CD14-positive monocyte (primary cell): ENCODE measurements at regions not wholly inside any gene's neighbourhood (a gene's known extent, or its start where the extent isn't known, plus 50 kb on each side); places are given as distances from the start of the nearest gene placed in this dataset. TPM values are rescaled to one million over a fixed set of nuclear protein-coding genes. Genes with fewer than 3 reads are reported as not detected.

Source experiments
- DNase-seq, 3 donors: peaks; one replicate each; pipeline ENCODE4 v3.0.0-alpha.2; 2011 to 2022
- H2AFZ ChIP-seq: 2 replicates; pipeline ENCODE4 v1.6.0; 2012; ENCODE audit warnings: mild to moderate bottlenecking, low read depth, low read length, inconsistent platforms; ENCODE audit not compliant: insufficient read depth, poor library complexity, severe bottlenecking
- H3K27ac ChIP-seq, 2 donors: 1 replicate in 1 of 2; 2 replicates in 1 of 2; pipeline ENCODE4 v1.5.1; 2012 to 2013; ENCODE audit warnings: low read length in 2 of 2, control low read depth in 1 of 2, inconsistent platforms in 1 of 2, low read depth in 1 of 2, mild to moderate bottlenecking in 1 of 2
- H3K27me3 ChIP-seq, 2 donors: one replicate each; pipeline versions ENCODE4 v1.6.0 to v1.6.1; 2011 to 2013; ENCODE audit warnings: low read length in 2 of 2; ENCODE audit not compliant: control insufficient read depth in 2 of 2, insufficient read depth in 2 of 2
- H3K36me3 ChIP-seq, 2 donors: replicated peaks in 1 of 2; 1 replicate in 1 of 2; 2 replicates in 1 of 2; pipeline versions ENCODE4 v1.5.1 to v1.6.1; 2012 to 2013; ENCODE audit warnings: low read length in 2 of 2, control low read depth in 1 of 2, inconsistent platforms in 1 of 2, mild to moderate bottlenecking in 1 of 2; ENCODE audit not compliant: insufficient read depth in 2 of 2, control insufficient read depth in 1 of 2
- H3K4me1 ChIP-seq, 2 donors: 1 replicate in 1 of 2; 2 replicates in 1 of 2; pipeline versions ENCODE4 v1.5.1 to v1.6.1; 2012 to 2013; ENCODE audit warnings: low read length in 2 of 2, control low read depth in 1 of 2, inconsistent platforms in 1 of 2, mild to moderate bottlenecking in 1 of 2, moderate library complexity in 1 of 2; ENCODE audit not compliant: insufficient read depth in 2 of 2, control insufficient read depth in 1 of 2
- H3K4me2 ChIP-seq: replicated peaks from 2 replicates; pipeline ENCODE3; 2012; ENCODE audit warnings: low read length, moderate library complexity, mild to moderate bottlenecking; ENCODE audit not compliant: poor library complexity, severe bottlenecking; ENCODE audit errors: extremely low read depth
- H3K4me3 ChIP-seq, 3 experiments: fragments of 200-600 bp in 1 of 3; sonication (generic) in 1 of 3; replicated peaks in 1 of 3; 1 replicate in 2 of 3; 2 replicates in 1 of 3; pipeline ENCODE4 v1.5.1; 2011 to 2013; ENCODE audit warnings: low read length in 3 of 3, mild to moderate bottlenecking in 3 of 3, control low read depth in 2 of 3, low read depth in 2 of 3, inconsistent platforms in 1 of 3, moderate library complexity in 1 of 3
- H3K79me2 ChIP-seq: 2 replicates; pipeline ENCODE4 v1.6.0; 2012; ENCODE audit warnings: mild to moderate bottlenecking, control low read depth, inconsistent platforms, low read length, moderate library complexity; ENCODE audit not compliant: insufficient read depth
- H3K9ac ChIP-seq: 2 replicates; pipeline ENCODE4 v1.6.0; 2017; ENCODE audit warnings: low read length, mild to moderate bottlenecking; ENCODE audit not compliant: insufficient read depth, poor library complexity, severe bottlenecking
- H3K9me3 ChIP-seq, 2 donors: replicated peaks in 1 of 2; 1 replicate in 1 of 2; 2 replicates in 1 of 2; pipeline versions ENCODE4 v1.5.1 to v1.6.1; 2012 to 2013; ENCODE audit warnings: low read length in 2 of 2, control low read depth in 1 of 2; ENCODE audit not compliant: control insufficient read depth in 1 of 2, insufficient read depth in 1 of 2
- H4K20me1 ChIP-seq: 2 replicates; pipeline ENCODE4 v1.6.0; 2012; ENCODE audit warnings: mild to moderate bottlenecking, low read length, control low read depth, moderate library complexity; ENCODE audit not compliant: insufficient read depth
- H3K27ac Mint-ChIP-seq, 7 donors: one replicate each; pipeline ENCODE4 v1.8.0; 2020; ENCODE audit warnings: mild to moderate bottlenecking in 7 of 7, mixed read lengths in 7 of 7, moderate library complexity in 6 of 7, inconsistent platforms in 2 of 7
- H3K27me3 Mint-ChIP-seq, 3 donors: one replicate each; pipeline ENCODE4 v1.8.0; 2021 to 2022; ENCODE audit warnings: low read depth in 3 of 3, mild to moderate bottlenecking in 3 of 3, mixed read lengths in 3 of 3, moderate library complexity in 3 of 3, inconsistent platforms in 1 of 3
- H3K36me3 Mint-ChIP-seq, 2 donors: one replicate each; pipeline ENCODE4 v1.8.0; 2020; ENCODE audit warnings: mixed read lengths in 2 of 2, inconsistent platforms in 1 of 2, mild to moderate bottlenecking in 1 of 2
- H3K4me1 Mint-ChIP-seq: one replicate; pipeline ENCODE4 v1.8.0; 2020; ENCODE audit warnings: mild to moderate bottlenecking, mixed read lengths
- H3K4me3 Mint-ChIP-seq, 2 donors: one replicate each; pipeline ENCODE4 v1.8.0; 2020; ENCODE audit warnings: mild to moderate bottlenecking in 2 of 2, mixed read lengths in 2 of 2, moderate library complexity in 1 of 2
- H3K9me3 Mint-ChIP-seq, 7 donors: one replicate each; pipeline ENCODE4 v1.8.0; 2020 to 2022; ENCODE audit warnings: mixed read lengths in 7 of 7, mild to moderate bottlenecking in 6 of 7, moderate library complexity in 6 of 7, inconsistent platforms in 2 of 7
- WGBS: methylation state at CpG from one replicate; pipeline ENCODE4 v1.1.5; 2013; ENCODE audit warnings: missing lambda C conversion rate; ENCODE audit not compliant: insufficient coverage; 5-methylcytosine and 5-hydroxymethylcytosine counted together
- intact Hi-C, 2 donors: fragments of 100-400 bp; cut with micrococcal nuclease; formaldehyde crosslinking; loops; one replicate each; pipeline versions ENCODE4 v1.15.0 to v1.15.1; 2023
- small RNA-seq: library from RNA; depleted of rRNA; stranded (forward); fragments of <200 nt; gene quantifications from one replicate; pipeline ENCODE3, GENCODE V24; 2012; ENCODE audit warnings: low read depth; ENCODE audit not compliant: insufficient read length
- TF ChIP-seq, protein P1 (sequence below): fragments of 200-600 bp; IDR thresholded peaks from one replicate; pipeline ENCODE4 v1.8.0; 2022; ENCODE audit warnings: antibody characterized with exemption, mild to moderate bottlenecking

DNA sequence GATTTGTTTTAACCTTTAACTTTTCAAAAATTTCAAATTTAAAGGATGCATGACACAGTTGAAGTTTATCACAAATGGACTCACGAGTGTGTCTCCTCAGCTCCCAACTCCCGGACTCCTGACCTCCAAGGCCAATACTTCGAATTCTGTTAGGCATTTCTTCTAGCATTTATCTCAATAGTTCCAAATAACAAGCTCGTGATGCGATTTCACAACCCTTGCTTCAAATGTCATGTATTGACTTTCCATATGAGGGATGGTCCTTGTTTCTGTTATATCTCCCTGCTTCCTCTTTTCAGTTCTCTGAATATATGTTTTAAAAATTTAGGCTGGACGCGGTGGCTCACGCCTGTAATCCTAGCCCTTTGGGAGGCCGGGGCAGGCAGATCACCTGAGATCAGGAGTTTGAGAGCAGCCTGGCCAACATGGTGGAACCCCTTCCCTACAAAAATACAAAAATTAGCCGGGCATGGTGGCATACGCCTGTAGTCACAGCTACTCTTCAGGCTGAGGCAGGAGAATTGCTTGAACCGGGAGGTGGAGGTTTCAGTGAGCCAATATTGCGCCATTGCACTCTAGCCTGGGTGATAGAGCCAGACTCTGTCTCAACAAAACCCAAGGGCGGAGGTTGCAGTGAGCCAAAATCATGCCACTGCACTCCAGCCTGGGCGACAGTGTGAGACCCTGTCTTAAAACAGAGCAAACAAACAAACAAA lies 52.0 kb upstream of the TINAGL1 start:
- H3K9ac ChIP-seq: peak overlapping the region; percentile 87
- H4K20me1 ChIP-seq: no peaks in the 10 kb centered on the region
- H3K4me2 ChIP-seq: peak overlapping the region; percentile 54
- TF ChIP-seq, protein P1, sequence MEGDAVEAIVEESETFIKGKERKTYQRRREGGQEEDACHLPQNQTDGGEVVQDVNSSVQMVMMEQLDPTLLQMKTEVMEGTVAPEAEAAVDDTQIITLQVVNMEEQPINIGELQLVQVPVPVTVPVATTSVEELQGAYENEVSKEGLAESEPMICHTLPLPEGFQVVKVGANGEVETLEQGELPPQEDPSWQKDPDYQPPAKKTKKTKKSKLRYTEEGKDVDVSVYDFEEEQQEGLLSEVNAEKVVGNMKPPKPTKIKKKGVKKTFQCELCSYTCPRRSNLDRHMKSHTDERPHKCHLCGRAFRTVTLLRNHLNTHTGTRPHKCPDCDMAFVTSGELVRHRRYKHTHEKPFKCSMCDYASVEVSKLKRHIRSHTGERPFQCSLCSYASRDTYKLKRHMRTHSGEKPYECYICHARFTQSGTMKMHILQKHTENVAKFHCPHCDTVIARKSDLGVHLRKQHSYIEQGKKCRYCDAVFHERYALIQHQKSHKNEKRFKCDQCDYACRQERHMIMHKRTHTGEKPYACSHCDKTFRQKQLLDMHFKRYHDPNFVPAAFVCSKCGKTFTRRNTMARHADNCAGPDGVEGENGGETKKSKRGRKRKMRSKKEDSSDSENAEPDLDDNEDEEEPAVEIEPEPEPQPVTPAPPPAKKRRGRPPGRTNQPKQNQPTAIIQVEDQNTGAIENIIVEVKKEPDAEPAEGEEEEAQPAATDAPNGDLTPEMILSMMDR: no peak
- no peaks in the 10 kb centered on the region for H3K27me3 ChIP-seq
- peak overlapping the region; percentile 100 for H3K27ac ChIP-seq
- Mint-ChIP-seq H3K27me3 (peaks cover 0 to 2% (median 0%) of the 10 kb centered on the region in 3 donors), H3K4me1 (peaks cover 49% of the 10 kb centered on the region), H3K36me3 (peaks cover 4 to 8% of the 10 kb centered on the region in 2 donors), H3K9me3 (peaks cover 0 to 11% (median 7%) of the 10 kb centered on the region in 7 donors), H3K4me3 (peak overlapping the region; percentile 50 to 77), H3K27ac (peak overlapping the region; percentile 98 to 100 (median 99))
- H3K4me3 ChIP-seq: peak overlapping the region in 1 of 3 experiments; percentile 44
- DNase-seq: peak; percentile 89 to 97 (median 93)
- intact Hi-C loops: no loop called here
- no peaks in the 10 kb centered on the region for H3K36me3 ChIP-seq
- WGBS: 11% methylated on average over 8 of the region's 15 CpGs
- no peaks in the 10 kb centered on the region for H3K79me2 ChIP-seq
- H3K9me3 ChIP-seq: no peaks in the 10 kb centered on the region
- H2AFZ ChIP-seq: no peak overlapping the region
- H3K4me1 ChIP-seq: peaks cover 52 to 60% of the 10 kb centered on the region in 2 donors

Small RNAs in the stretch of these regions (small RNA-seq; reads per million reads assigned to genes)
- gene RF00019: not detected
- gene RNU6-40P: not detected
